K562 (cell line): ENCODE measurements at regions not wholly inside any gene's neighbourhood (a gene's known extent, or its start where the extent isn't known, plus 50 kb on each side); places are given as distances from the start of the nearest gene placed in this dataset.

Source experiments
- AFF1 ChIP-seq, 2 experiments: fragments of 450-650 bp; IDR thresholded peaks; 2 replicates each; pipeline ENCODE4 v1.6.1; 2018; ENCODE audit warnings: mild to moderate bottlenecking in 2 of 2, low read depth in 1 of 2; ENCODE audit not compliant: partially characterized antibody in 2 of 2
- BDP1 ChIP-seq: IDR thresholded peaks from 3 replicates; pipeline ENCODE4 v1.6.1; 2011; ENCODE audit not compliant: insufficient read length, insufficient read depth
- CREM ChIP-seq: IDR thresholded peaks from 2 replicates; pipeline ENCODE4 v1.6.1; 2014; ENCODE audit warnings: antibody characterized with exemption, low read depth
- ETV5 ChIP-seq: sonication (generic); formaldehyde crosslinking; IDR thresholded peaks from 2 replicates; pipeline ENCODE4 v1.4.0; 2020; ENCODE audit warnings: low read depth, mild to moderate bottlenecking, missing genetic modification reagents
- FIP1L1 ChIP-seq: fragments of 200-400 bp; formaldehyde crosslinking; IDR thresholded peaks from 2 replicates; pipeline ENCODE4 v1.6.1; 2018; ENCODE audit warnings: mild to moderate bottlenecking, low read depth, low read length; ENCODE audit not compliant: poor library complexity, severe bottlenecking
- FOXA1 ChIP-seq: fragments of 450-650 bp; IDR thresholded peaks from 2 replicates; pipeline ENCODE4 v1.6.1; 2016; ENCODE audit warnings: mild to moderate bottlenecking, borderline replicate concordance
- FOXK1 ChIP-seq: sonication (generic); formaldehyde crosslinking; IDR thresholded peaks from 2 replicates; pipeline ENCODE4 v1.8.0; 2022; ENCODE audit warnings: missing genetic modification reagents, mild to moderate bottlenecking, borderline replicate concordance
- FOXK2 ChIP-seq, 2 experiments: fragments of 450-650 bp; IDR thresholded peaks in 1 of 2; conservative IDR thresholded peaks in 1 of 2; 2 replicates each; pipeline ENCODE4 v1.6.1; 2016; ENCODE audit warnings: low read depth in 2 of 2, mild to moderate bottlenecking in 1 of 2
- FOXP4 ChIP-seq: sonication (generic); formaldehyde crosslinking; IDR thresholded peaks from 2 replicates; pipeline ENCODE4 v1.8.0; 2022; ENCODE audit warnings: mild to moderate bottlenecking, missing genetic modification reagents, borderline replicate concordance
- GATA2 ChIP-seq: sonication (generic); formaldehyde crosslinking; IDR thresholded peaks from 2 replicates; pipeline ENCODE4 v1.4.0; 2020; ENCODE audit warnings: mild to moderate bottlenecking, missing genetic modification reagents
- ILK ChIP-seq: fragments of 450-650 bp; IDR thresholded peaks from 2 replicates; pipeline ENCODE4 v1.6.1; 2016; ENCODE audit warnings: missing genetic modification characterization, low read depth, mild to moderate bottlenecking, missing compliant biosample characterization, moderate library complexity, borderline replicate concordance
- MIER1 ChIP-seq: fragments of 450-650 bp; IDR thresholded peaks from 2 replicates; pipeline ENCODE4 v1.6.1; 2016; ENCODE audit warnings: antibody characterized with exemption, mild to moderate bottlenecking, low read depth
- MXI1 ChIP-seq: IDR thresholded peaks from 2 replicates; pipeline ENCODE4 v1.6.1; 2011; ENCODE audit warnings: low read depth, mild to moderate bottlenecking, improper control_type of control experiment, low read length
- MYBL2 ChIP-seq, 2 experiments: fragments of 450-650 bp in 1 of 2; sonication (generic) in 1 of 2; formaldehyde crosslinking in 1 of 2; IDR thresholded peaks; 2 replicates each; pipeline versions ENCODE4 v1.6.1 to v1.8.1; 2017 to 2022; ENCODE audit warnings: borderline replicate concordance in 1 of 2, inconsistent platforms in 1 of 2, low read depth in 1 of 2, mild to moderate bottlenecking in 1 of 2, missing genetic modification reagents in 1 of 2, moderate library complexity in 1 of 2
- PHTF2 ChIP-seq: fragments of 250-450 bp; sonication (Bioruptor Pico); IDR thresholded peaks from 2 replicates; pipeline ENCODE4 v1.5.0; 2021; ENCODE audit warnings: mild to moderate bottlenecking
- RBM17 ChIP-seq: fragments of 200-400 bp; formaldehyde crosslinking; IDR thresholded peaks from 2 replicates; pipeline ENCODE4 v1.6.1; 2017; ENCODE audit warnings: low read depth, mild to moderate bottlenecking, low read length, borderline replicate concordance
- RFX1 ChIP-seq: fragments of 450-650 bp; IDR thresholded peaks from 2 replicates; pipeline ENCODE4 v1.6.1; 2016; ENCODE audit warnings: mild to moderate bottlenecking, moderate library complexity
- RUNX1 ChIP-seq: sonication (generic); IDR thresholded peaks from 2 replicates; pipeline ENCODE4 v1.6.1; 2016; ENCODE audit warnings: antibody characterized with exemption, low read depth
- SPI1 ChIP-seq: IDR thresholded peaks from 2 replicates; pipeline ENCODE4 v1.6.1; 2011; ENCODE audit warnings: low read depth, low read length, control low read depth, borderline replicate concordance
- SRSF1 ChIP-seq: fragments of 200-400 bp; formaldehyde crosslinking; IDR thresholded peaks from 2 replicates; pipeline ENCODE4 v1.6.1; 2017; ENCODE audit warnings: mild to moderate bottlenecking, low read depth, low read length, moderate library complexity
- TAF9B ChIP-seq: fragments of 450-650 bp; IDR thresholded peaks from 2 replicates; pipeline ENCODE4 v1.6.1; 2018; ENCODE audit warnings: mild to moderate bottlenecking; ENCODE audit not compliant: partially characterized antibody
- TAL1 ChIP-seq: fragments of 450-650 bp; IDR thresholded peaks from 2 replicates; pipeline ENCODE4 v1.6.1; 2016; ENCODE audit warnings: mild to moderate bottlenecking
- TCF7L2 ChIP-seq: fragments of 150-350 bp; IDR thresholded peaks from 2 replicates; pipeline ENCODE4 v1.6.1; 2016; ENCODE audit warnings: low read depth, mild to moderate bottlenecking, low read length, moderate library complexity
- XRCC5 ChIP-seq: fragments of 200-400 bp; formaldehyde crosslinking; IDR thresholded peaks from 2 replicates; pipeline ENCODE4 v1.6.1; 2017; ENCODE audit warnings: low read depth, mild to moderate bottlenecking, low read length
- ZNF282 ChIP-seq: sonication (generic); formaldehyde crosslinking; IDR thresholded peaks from 2 replicates; pipeline ENCODE4 v1.8.1; 2023; ENCODE audit warnings: missing genetic modification reagents
- ZNF436 ChIP-seq: fragments of 250-450, 450-650 bp; sonication (Bioruptor Pico); formaldehyde crosslinking; IDR thresholded peaks from 2 replicates; pipeline ENCODE4 v1.7.0; 2020; ENCODE audit warnings: mild to moderate bottlenecking

GRCh38 chr16:8182761-8183160 lies 407.6 kb downstream of the TMEM114 start (continued):
- TF ChIP-seq CREM (peak; percentile 91), XRCC5 (no peak), FOXK2 (conservative IDR thresholded peaks at IDR 0.05 in 1 of 2, IDR thresholded peaks at IDR 0.05 in 1 of 2; ENCODE audit: low read depth in 2 of 2) (peak; percentile 78 to 90), FOXK1 (no peak), AFF1 (IDR thresholded peaks at IDR 0.05; ENCODE audit: low read depth in 1 of 2, partially characterized antibody in 2 of 2) (peak; percentile 57 to 82), SPI1 (no peak), ZNF282 (CRISPR knock-in tag) (no peak), ETV5 (CRISPR knock-in tag) (peak; percentile 70; the same call in 1 of the 2 replicates), TAF9B (peak; percentile 88), RUNX1 (peak; percentile 96), RBM17 (no peak), FOXP4 (no peak), BDP1 (no peak), ZNF436 (no peak), FOXA1 (no peak), FIP1L1 (no peak), PHTF2 (CRISPR knock-in tag) (no peak), MXI1 (peak; percentile 65; the same call in 1 of the 2 replicates), RFX1 (no peak), TCF7L2 (no peak), GATA2 (CRISPR knock-in tag) (peak; percentile 99), MIER1 (no peak), TAL1 (peak; percentile 98), MYBL2 (IDR thresholded peaks at IDR 0.05; ENCODE audit: low read depth) (no peak), MYBL2 (CRISPR knock-in tag; IDR thresholded peaks at IDR 0.05; ENCODE audit: borderline replicate concordance) (no peak), SRSF1 (no peak), ILK (tag) (no peak)
